ENCODE measurements at regions not wholly inside any gene's neighbourhood (a gene's known extent, or its start where the extent isn't known, plus 50 kb on each side); places are given as distances from the start of the nearest gene placed in this dataset.
"Not testable (repeated sequence)": the region's sequence is repeated elsewhere in the genome, so short reads cannot be mapped to it uniquely, and the experiment has no call there.

GRCh38 chr10:37493185-37493796, 364.1 kb downstream of the ZNF248 start:
- ATAC-seq, DNase-seq, H3K27me3 Mint-ChIP-seq, CTCF ChIA-PET, H3K4me3 Mint-ChIP-seq, H3K4me1 Mint-ChIP-seq, H3K36me3 Mint-ChIP-seq, H3K27ac Mint-ChIP-seq: not testable (repeated sequence)
- H3K9me3 Mint-ChIP-seq (ENCODE audit: low read depth) = peaks cover 11% of the 10 kb centered on the region

GRCh38 chr10:37490266-37490665, 364.9 kb downstream of the ANKRD30A start:
- no peak for DNase-seq
- no peak overlapping the region for H3K4me3 Mint-ChIP-seq
- no peaks in the 10 kb centered on the region for H3K27me3 Mint-ChIP-seq
- CTCF ChIA-PET = no interaction called here
- ATAC-seq = no peak
- peaks cover 11% of the 10 kb centered on the region for H3K9me3 Mint-ChIP-seq (ENCODE audit: low read depth)
- H3K4me1 Mint-ChIP-seq = no peaks in the 10 kb centered on the region
- H3K27ac Mint-ChIP-seq = no peak overlapping the region
- H3K36me3 Mint-ChIP-seq = no peaks in the 10 kb centered on the region

- H3K27me3 Mint-ChIP-seq = no peaks in the 10 kb centered on the region
- no peak overlapping the region for H3K4me3 Mint-ChIP-seq
- DNase-seq (no peak), ATAC-seq (no peak)
- H3K4me1 Mint-ChIP-seq = no peaks in the 10 kb centered on the region
- H3K27ac Mint-ChIP-seq = no peak overlapping the region
- H3K36me3 Mint-ChIP-seq = no peaks in the 10 kb centered on the region
- H3K9me3 Mint-ChIP-seq (ENCODE audit: low read depth) = peaks cover 13% of the 10 kb centered on the region
- CTCF ChIA-PET = no interaction called here
Observed at GRCh38 chr10:37489658-37490003, 364.2 kb downstream of the ANKRD30A start.

GRCh38 chr10:37488792-37489657, 363.6 kb downstream of the ANKRD30A start:
- H3K4me3 Mint-ChIP-seq = no peak overlapping the region
- CTCF ChIA-PET = no interaction called here
- ATAC-seq = no peak

GRCh38 chr10:37480596-37480995, 355.2 kb downstream of the ANKRD30A start:
- H3K4me1 Mint-ChIP-seq; H3K4me3 Mint-ChIP-seq; H3K27me3 Mint-ChIP-seq; CTCF ChIA-PET; ATAC-seq; H3K9me3 Mint-ChIP-seq (ENCODE audit: low read depth); H3K36me3 Mint-ChIP-seq; H3K27ac Mint-ChIP-seq; DNase-seq: not testable (repeated sequence)

More at GRCh38 chr10:37488792-37489657, 363.6 kb downstream of the ANKRD30A start:
- Mint-ChIP-seq H3K36me3 (no peaks in the 10 kb centered on the region), H3K27ac (no peak overlapping the region), H3K27me3 (no peaks in the 10 kb centered on the region), H3K9me3 (ENCODE audit: low read depth) (peaks cover 14% of the 10 kb centered on the region), H3K4me1 (no peaks in the 10 kb centered on the region)
- DNase-seq = no peak

- Mint-ChIP-seq H3K4me3 (no peak overlapping the region), H3K27ac (no peak overlapping the region), H3K27me3 (no peaks in the 10 kb centered on the region), H3K9me3 (ENCODE audit: low read depth) (no peaks in the 10 kb centered on the region), H3K36me3 (no peaks in the 10 kb centered on the region), H3K4me1 (no peaks in the 10 kb centered on the region)
- DNase-seq (no peak), ATAC-seq (no peak)
- CTCF ChIA-PET = no interaction called here
Observed at GRCh38 chr10:37479469-37479868, 354.1 kb downstream of the ANKRD30A start.

- H3K36me3 Mint-ChIP-seq = no peaks in the 10 kb centered on the region
Observed at GRCh38 chr10:37478381-37478780, 353.0 kb downstream of the ANKRD30A start.

GRCh38 chr10:37476285-37476684, 350.9 kb downstream of the ANKRD30A start:
- Mint-ChIP-seq H3K27me3 (no peaks in the 10 kb centered on the region), H3K4me3 (no peak overlapping the region), H3K4me1 (no peaks in the 10 kb centered on the region), H3K9me3 (ENCODE audit: low read depth) (peaks cover 2% of the 10 kb centered on the region), H3K27ac (no peak overlapping the region), H3K36me3 (peaks cover 1% of the 10 kb centered on the region)
- ATAC-seq = no peak
- CTCF ChIA-PET = no interaction called here
- no peak for DNase-seq

More at GRCh38 chr10:37478381-37478780, 353.0 kb downstream of the ANKRD30A start:
- Mint-ChIP-seq H3K9me3 (ENCODE audit: low read depth) (peaks cover under 1% of the 10 kb centered on the region), H3K27ac (no peak overlapping the region), H3K27me3 (no peaks in the 10 kb centered on the region), H3K4me1 (no peaks in the 10 kb centered on the region), H3K4me3 (no peak overlapping the region)
- ATAC-seq (no peak), DNase-seq (no peak)
- CTCF ChIA-PET = no interaction called here

- Mint-ChIP-seq H3K36me3 (peaks cover 1% of the 10 kb centered on the region), H3K27ac (no peak overlapping the region), H3K9me3 (ENCODE audit: low read depth) (peaks cover 5% of the 10 kb centered on the region), H3K27me3 (no peaks in the 10 kb centered on the region), H3K4me1 (no peaks in the 10 kb centered on the region), H3K4me3 (no peak overlapping the region)
- CTCF ChIA-PET = no interaction called here
- ATAC-seq = no peak
- no peak for DNase-seq
Observed at GRCh38 chr10:37474645-37475044, 349.2 kb downstream of the ANKRD30A start.

GRCh38 chr10:37473906-37474305, 348.5 kb downstream of the ANKRD30A start:
- Mint-ChIP-seq H3K4me3 (no peak overlapping the region), H3K27ac (no peak overlapping the region), H3K9me3 (ENCODE audit: low read depth) (peaks cover 5% of the 10 kb centered on the region), H3K27me3 (no peaks in the 10 kb centered on the region), H3K36me3 (peaks cover 1% of the 10 kb centered on the region), H3K4me1 (no peaks in the 10 kb centered on the region)
- DNase-seq = no peak
- no peak for ATAC-seq
- CTCF ChIA-PET = no interaction called here

GRCh38 chr10:37467246-37467645, 341.8 kb downstream of the ANKRD30A start:
- no peak overlapping the region for H3K27ac Mint-ChIP-seq
- DNase-seq (no peak), ATAC-seq (no peak)
- no peak overlapping the region for H3K4me3 Mint-ChIP-seq
- no peaks in the 10 kb centered on the region for H3K27me3 Mint-ChIP-seq
- CTCF ChIA-PET = no interaction called here
- no peaks in the 10 kb centered on the region for H3K4me1 Mint-ChIP-seq
- peaks cover 10% of the 10 kb centered on the region for H3K9me3 Mint-ChIP-seq (ENCODE audit: low read depth)
- peaks cover 1% of the 10 kb centered on the region for H3K36me3 Mint-ChIP-seq

- Mint-ChIP-seq H3K27ac (no peak overlapping the region), H3K4me3 (no peak overlapping the region), H3K27me3 (no peaks in the 10 kb centered on the region), H3K4me1 (no peaks in the 10 kb centered on the region), H3K9me3 (ENCODE audit: low read depth) (peaks cover 8% of the 10 kb centered on the region), H3K36me3 (no peaks in the 10 kb centered on the region)
- CTCF ChIA-PET = no interaction called here
- ATAC-seq = no peak
- DNase-seq = no peak
Observed at GRCh38 chr10:37456456-37456855, 331.1 kb downstream of the ANKRD30A start.

- no peak overlapping the region for H3K27ac Mint-ChIP-seq
- no peaks in the 10 kb centered on the region for H3K27me3 Mint-ChIP-seq
- ATAC-seq (no peak), DNase-seq (no peak)
- CTCF ChIA-PET = no interaction called here
- H3K4me1 Mint-ChIP-seq = no peaks in the 10 kb centered on the region
- no peaks in the 10 kb centered on the region for H3K36me3 Mint-ChIP-seq
- H3K4me3 Mint-ChIP-seq = no peak overlapping the region
- H3K9me3 Mint-ChIP-seq (ENCODE audit: low read depth) = peaks cover 11% of the 10 kb centered on the region
Observed at GRCh38 chr10:37448161-37448560, 322.8 kb downstream of the ANKRD30A start.

GRCh38 chr10:37442882-37443281, 317.5 kb downstream of the ANKRD30A start:
- H3K27ac Mint-ChIP-seq = no peak overlapping the region
- no peaks in the 10 kb centered on the region for H3K36me3 Mint-ChIP-seq
- CTCF ChIA-PET = no interaction called here
- DNase-seq (no peak), ATAC-seq (no peak)
- H3K4me3 Mint-ChIP-seq = no peak overlapping the region
- no peaks in the 10 kb centered on the region for H3K27me3 Mint-ChIP-seq
- H3K4me1 Mint-ChIP-seq = no peaks in the 10 kb centered on the region
- H3K9me3 Mint-ChIP-seq (ENCODE audit: low read depth) = peaks cover 10% of the 10 kb centered on the region
